ENCODE measurements at regions not wholly inside any gene's neighbourhood (a gene's known extent, or its start where the extent isn't known, plus 50 kb on each side); places are given as distances from the start of the nearest gene placed in this dataset.
"Not testable (repeated sequence)": the region's sequence is repeated elsewhere in the genome, so short reads cannot be mapped to it uniquely, and the experiment has no call there.

GRCh38 chr12:128111333-128111732, 155.6 kb upstream of the TMEM132C start:
- no peak for DNase-seq (ENCODE audit: low read depth in 2 of 2)

GRCh38 chr12:128111951-128112350, 155.0 kb upstream of the TMEM132C start:
- no peak for DNase-seq (ENCODE audit: low read depth in 2 of 2)

- not testable (repeated sequence) for DNase-seq (ENCODE audit: low read depth in 2 of 2)
Observed at GRCh38 chr12:128113250-128113649, 153.7 kb upstream of the TMEM132C start.

GRCh38 chr12:128114485-128114884, 152.5 kb upstream of the TMEM132C start:
- no peak for DNase-seq (ENCODE audit: low read depth in 2 of 2)

- DNase-seq (ENCODE audit: low read depth in 2 of 2), result no peak
Observed at GRCh38 chr12:128116537-128116936, 150.4 kb upstream of the TMEM132C start.

- DNase-seq (ENCODE audit: low read depth in 2 of 2), result no peak
Observed at GRCh38 chr12:128120035-128120434, 146.9 kb upstream of the TMEM132C start.

- no peak for DNase-seq (ENCODE audit: low read depth in 2 of 2)
Observed at GRCh38 chr12:128121424-128121823, 145.5 kb upstream of the TMEM132C start.

- DNase-seq (ENCODE audit: low read depth in 2 of 2), result no peak
Observed at GRCh38 chr12:128123096-128123495, 143.9 kb upstream of the TMEM132C start.

- DNase-seq (ENCODE audit: low read depth in 2 of 2), result no peak
Observed at GRCh38 chr12:128131955-128132354, 135.0 kb upstream of the TMEM132C start.

GRCh38 chr12:128133321-128134073, 133.5 kb upstream of the TMEM132C start:
- no peak for DNase-seq (ENCODE audit: low read depth in 2 of 2)

- no peak for DNase-seq (ENCODE audit: low read depth in 2 of 2)
Observed at GRCh38 chr12:128137140-128137539, 129.8 kb upstream of the TMEM132C start.

GRCh38 chr12:128138125-128138524, 128.8 kb upstream of the TMEM132C start:
- DNase-seq (ENCODE audit: low read depth in 2 of 2), result no peak

GRCh38 chr12:128140551-128140950, 126.4 kb upstream of the TMEM132C start:
- DNase-seq (ENCODE audit: low read depth in 2 of 2), result no peak

GRCh38 chr12:128150961-128151360, 116.0 kb upstream of the TMEM132C start:
- DNase-seq (ENCODE audit: low read depth in 2 of 2), result no peak

GRCh38 chr12:128155571-128155970, 111.4 kb upstream of the TMEM132C start:
- no peak for DNase-seq (ENCODE audit: low read depth in 2 of 2)

GRCh38 chr12:128163086-128163485, 103.9 kb upstream of the TMEM132C start:
- DNase-seq (ENCODE audit: low read depth in 2 of 2), result no peak

GRCh38 chr12:128164533-128164932, 102.4 kb upstream of the TMEM132C start:
- no peak for DNase-seq (ENCODE audit: low read depth in 2 of 2)

- DNase-seq (ENCODE audit: low read depth in 2 of 2), result no peak
Observed at GRCh38 chr12:128165387-128165786, 101.6 kb upstream of the TMEM132C start.

GRCh38 chr12:128168273-128168672, 98.7 kb upstream of the TMEM132C start:
- DNase-seq (ENCODE audit: low read depth in 2 of 2), result no peak

- DNase-seq (ENCODE audit: low read depth in 2 of 2), result no peak
Observed at GRCh38 chr12:128170181-128170580, 96.8 kb upstream of the TMEM132C start.

GRCh38 chr12:128178565-128178964, 88.4 kb upstream of the TMEM132C start:
- no peak for DNase-seq (ENCODE audit: low read depth in 2 of 2)

- no peak for DNase-seq (ENCODE audit: low read depth in 2 of 2)
Observed at GRCh38 chr12:128178966-128179365, 88.0 kb upstream of the TMEM132C start.

- no peak for DNase-seq (ENCODE audit: low read depth in 2 of 2)
Observed at GRCh38 chr12:128180166-128180565, 86.8 kb upstream of the TMEM132C start.

GRCh38 chr12:128190052-128190451, 76.9 kb upstream of the TMEM132C start:
- DNase-seq (ENCODE audit: low read depth in 2 of 2), result no peak
